HG02943 (cell line): ENCODE measurements at regions not wholly inside any gene's neighbourhood (a gene's known extent, or its start where the extent isn't known, plus 50 kb on each side); places are given as distances from the start of the nearest gene placed in this dataset.
"Not testable (repeated sequence)": the region's sequence is repeated elsewhere in the genome, so short reads cannot be mapped to it uniquely, and the experiment has no call there.

ENCODE experiments used
- ATAC-seq: cut with Tn5 transposase; IDR thresholded peaks from one replicate; pipeline ENCODE4 v1.9.1; 2021; ENCODE audit warnings: mild to moderate bottlenecking, low read depth, moderate library complexity; ENCODE audit not compliant: unreplicated experiment

DNA sequence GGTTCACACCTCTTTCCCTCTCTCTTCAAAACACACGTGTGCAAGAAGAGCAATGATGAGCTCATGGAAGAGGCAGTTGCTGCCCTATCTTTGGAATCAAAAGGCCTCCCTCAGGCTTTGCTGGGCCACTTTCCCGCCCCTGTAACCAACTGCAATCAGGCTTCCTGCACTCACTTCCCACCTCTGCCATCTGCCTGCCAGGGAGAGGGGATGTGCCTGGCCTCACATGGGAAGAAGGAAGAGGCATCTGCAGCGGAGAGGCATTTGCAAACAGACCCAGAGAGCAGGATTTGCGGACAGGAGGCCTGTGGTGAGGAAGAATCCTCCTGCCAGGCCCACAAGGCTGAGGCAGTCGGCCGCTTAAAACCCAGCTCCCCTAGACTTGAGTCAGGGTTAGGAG lies 175.6 kb upstream of the ATP10A start:
- ATAC-seq, result no peak

DNA sequence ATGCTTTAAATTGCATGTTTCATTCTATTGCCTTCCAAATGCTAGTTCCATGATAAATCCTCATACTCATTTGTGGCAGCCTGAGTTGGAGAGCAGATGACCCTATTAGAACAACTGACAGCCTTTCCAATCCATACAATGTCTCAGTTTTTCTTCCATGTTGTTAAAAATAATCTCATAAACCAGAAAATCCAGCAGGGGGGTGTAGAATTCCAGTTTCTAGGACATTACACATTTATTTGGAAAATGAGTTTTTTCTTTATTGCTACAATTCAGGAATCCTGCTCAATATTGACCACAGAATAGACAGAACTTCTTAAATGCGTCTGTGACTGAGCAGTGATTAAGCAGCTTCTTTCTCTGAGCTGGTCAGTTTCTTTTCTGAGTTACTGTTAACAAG lies 174.2 kb upstream of the ATP10A start:
- no peak for ATAC-seq

- ATAC-seq, result no peak
Measured at GRCh38 chr15:26033493-26033892, 170.4 kb upstream of the ATP10A start.

DNA sequence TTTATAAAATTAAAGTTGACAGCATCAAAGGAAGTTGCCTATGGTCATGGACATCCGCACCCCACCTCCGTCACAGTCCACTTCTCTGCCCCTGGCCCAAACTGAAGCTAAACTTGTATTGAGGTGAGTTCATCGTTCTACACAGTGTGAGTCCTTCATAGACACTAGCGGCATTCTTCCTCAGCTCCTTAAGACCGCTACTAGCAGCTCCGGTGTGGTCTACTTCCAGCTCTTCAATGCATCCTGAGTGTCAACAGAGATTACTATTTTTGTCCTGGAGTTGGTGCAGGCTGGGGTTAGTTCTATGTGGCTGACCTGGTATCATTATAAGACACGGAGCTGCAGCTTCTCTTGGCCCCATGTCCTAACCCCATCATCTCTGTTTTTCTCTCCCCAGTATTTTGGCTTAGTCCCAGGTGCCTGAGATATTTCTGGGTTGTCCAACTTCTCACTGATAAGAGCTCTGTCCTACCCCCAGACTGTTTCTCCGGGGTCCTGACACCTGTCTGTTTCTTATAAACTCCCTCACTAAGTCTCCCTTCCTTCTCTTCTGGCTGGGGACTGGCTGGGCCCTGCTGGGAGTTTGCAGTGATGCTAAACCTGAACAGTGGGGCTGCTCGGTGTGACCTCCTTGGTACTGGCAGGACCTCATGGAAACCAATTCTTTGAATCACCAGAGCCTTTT lies 169.2 kb upstream of the ATP10A start:
- no peak for ATAC-seq

DNA sequence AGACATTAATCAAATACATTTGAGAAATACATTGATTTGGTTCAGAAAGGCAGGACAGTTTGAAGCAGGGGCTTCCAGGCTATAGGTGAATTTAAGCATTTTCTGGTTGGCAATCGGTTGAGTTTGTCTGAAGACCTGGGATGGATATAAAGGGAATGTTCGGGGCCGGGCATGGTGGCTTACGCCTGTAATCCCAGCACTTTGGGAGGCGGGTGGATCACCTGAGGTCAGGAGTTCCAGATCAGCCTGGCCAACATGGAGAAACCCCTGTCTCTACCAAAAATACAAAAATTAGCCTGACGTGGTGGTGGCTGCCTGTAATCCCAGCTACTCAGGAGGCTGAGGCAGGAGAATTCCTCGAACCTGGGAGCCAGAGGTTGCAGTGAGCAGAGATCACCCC lies 166.5 kb upstream of the ATP10A start:
- ATAC-seq, result not testable (repeated sequence)

- no peak for ATAC-seq
Measured at GRCh38 chr15:26029146-26029545, 166.0 kb upstream of the ATP10A start.

- no peak for ATAC-seq
Measured at GRCh38 chr15:26028086-26028740, 165.1 kb upstream of the ATP10A start.

DNA sequence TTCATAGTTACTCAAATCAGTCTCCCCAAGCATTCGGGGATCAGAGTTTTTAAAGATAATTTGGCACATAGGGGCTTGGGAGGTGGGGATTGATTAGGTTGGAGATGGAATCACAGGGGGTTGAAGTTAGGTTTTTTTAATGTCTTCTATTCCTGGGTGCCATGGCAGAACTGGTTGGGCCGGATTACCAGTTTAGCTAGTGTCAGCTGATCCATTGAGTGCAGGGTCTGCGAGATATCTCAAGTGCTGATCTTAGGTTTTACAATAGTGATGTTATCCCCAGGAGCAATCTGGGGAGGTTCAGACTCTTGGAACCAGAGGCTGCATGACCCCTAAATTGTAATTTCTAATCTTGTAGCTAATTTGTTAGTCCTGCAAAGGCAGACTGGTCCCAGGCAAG lies 163.5 kb upstream of the ATP10A start:
- ATAC-seq, result not testable (repeated sequence)

DNA sequence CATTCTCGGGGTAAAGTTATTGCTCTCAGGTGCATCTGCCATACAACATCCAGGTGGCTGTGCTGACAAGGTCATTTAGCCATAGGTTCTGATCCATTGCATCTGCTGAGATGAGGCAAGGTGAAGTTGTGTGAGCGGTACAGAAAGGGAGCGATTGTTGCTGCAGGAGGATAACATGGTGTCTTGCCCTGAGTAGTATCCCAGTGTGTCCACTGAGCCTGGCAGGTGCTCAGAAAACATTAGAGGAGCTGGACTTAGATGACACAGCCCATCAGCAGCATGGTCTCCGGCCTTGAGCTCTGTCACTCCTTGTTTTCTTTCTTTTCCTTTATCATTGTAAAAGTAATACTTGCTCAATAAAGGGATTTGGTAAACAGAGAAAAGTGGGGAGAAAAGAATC lies 161.1 kb upstream of the ATP10A start:
- no peak for ATAC-seq

DNA sequence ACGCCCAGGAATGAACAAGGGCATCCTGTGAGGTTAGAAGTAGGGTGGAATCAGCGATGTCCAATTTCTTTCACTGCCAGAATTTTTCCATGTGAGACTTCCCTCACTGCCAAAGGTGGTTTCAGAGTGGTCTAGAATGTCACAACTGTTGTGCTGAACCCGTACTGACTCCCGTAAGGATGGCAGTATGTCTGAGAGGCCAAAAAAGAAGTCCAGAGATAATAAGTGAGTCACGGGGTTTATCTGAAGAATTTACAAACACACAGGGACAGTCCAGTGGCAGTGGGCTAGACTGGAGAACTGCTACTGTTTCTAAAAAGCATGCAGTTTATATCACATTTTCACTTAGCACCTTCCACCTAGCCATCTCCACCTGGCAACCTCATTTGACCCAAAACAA lies 160.6 kb upstream of the ATP10A start:
- ATAC-seq, result no peak

- ATAC-seq, result no peak
Measured at GRCh38 chr15:26023231-26023630, 160.1 kb upstream of the ATP10A start.

DNA sequence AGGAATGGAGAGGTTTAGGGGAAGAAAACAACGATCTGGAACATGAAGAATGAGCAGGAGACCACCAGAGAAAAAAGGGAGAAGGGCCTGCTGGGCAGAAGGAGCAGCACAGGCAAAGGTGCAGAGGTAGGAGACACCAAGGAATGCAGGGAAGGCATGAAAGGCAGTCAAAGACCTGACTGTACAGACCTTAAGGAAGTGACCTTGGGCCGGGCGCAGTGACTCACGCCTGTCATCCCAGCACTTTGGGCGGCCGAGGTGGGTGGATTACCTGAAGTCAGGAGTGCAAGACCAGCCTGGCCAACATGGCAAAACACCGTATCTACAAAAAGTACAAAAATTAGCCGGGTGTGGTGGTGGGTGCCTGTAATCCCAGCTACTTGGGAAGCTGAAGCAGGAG lies 157.7 kb upstream of the ATP10A start:
- no peak for ATAC-seq

DNA sequence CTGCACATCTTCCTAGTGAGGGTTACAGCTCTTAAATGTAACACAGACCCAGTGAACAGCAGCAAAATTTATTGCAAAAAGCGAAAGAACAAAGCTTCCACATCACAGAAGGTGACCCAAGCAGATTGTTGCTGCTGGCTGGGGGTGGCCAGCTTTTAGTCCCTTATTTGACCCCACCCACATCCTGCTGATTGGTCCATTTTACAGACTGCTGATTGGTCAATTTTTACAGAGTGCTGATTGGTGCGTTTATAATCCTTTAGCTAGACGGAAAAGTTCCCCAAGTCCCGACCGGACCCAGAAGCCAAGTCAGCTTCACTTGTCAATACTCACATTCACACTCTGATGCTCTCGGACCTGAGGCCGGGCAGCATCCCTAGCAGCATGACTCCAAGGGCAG lies 154.5 kb upstream of the ATP10A start:
- no peak for ATAC-seq

DNA sequence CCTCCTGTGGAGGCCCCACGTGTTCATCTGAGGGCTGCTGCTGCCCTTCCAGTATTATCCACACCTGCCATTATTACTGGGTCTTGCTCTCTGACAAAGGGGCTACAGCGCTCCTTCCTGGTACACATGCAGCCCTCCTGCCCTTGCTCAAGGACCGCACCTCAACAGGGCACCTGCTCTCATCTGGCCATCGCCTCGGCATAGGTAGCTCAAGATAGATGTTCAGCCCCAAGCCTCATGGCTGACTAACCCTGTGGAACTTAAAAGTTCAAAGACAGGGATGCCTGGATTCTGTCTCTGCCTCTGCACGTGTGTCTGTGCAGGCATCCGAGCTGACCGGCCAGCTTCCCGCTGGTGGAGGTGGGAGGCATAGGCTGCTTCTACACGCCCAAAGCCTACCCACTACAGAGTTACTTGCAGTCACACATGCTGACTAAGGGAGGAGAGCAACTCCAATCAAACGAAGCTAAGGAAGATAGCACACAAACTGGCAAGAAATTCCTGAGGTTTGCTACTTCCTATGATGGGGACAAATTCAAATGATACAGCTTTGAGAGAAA lies 152.5 kb upstream of the ATP10A start:
- ATAC-seq, result no peak

GRCh38 chr15:26013981-26014380 lies 150.9 kb upstream of the ATP10A start:
- ATAC-seq, result no peak

GRCh38 chr15:26011916-26012315 lies 148.8 kb upstream of the ATP10A start:
- no peak for ATAC-seq

- ATAC-seq, result no peak
Measured at GRCh38 chr15:26007151-26007550, 144.0 kb upstream of the ATP10A start.

DNA sequence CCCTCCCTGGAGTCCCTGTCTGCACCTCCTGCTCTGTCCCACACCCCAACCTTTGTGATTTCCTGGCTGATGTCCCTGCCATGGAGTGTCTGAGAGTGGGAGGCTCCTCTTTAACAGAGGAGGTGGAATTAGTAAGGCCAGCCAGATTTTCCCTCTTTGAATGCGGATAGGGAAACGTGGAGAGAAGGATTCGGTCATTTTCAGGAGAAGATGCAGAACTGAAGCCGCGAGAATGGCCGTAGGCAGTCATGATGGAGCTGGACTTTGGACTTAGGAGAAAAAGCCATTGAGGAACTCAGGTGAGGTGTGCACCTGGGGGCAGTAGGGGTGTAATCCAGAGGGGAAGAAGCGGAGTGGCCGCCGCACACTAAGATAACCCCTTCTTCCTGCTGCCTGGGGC lies 138.1 kb upstream of the ATP10A start:
- ATAC-seq, result no peak

- no peak for ATAC-seq
Measured at GRCh38 chr15:25993506-25993905, 130.4 kb upstream of the ATP10A start.

DNA sequence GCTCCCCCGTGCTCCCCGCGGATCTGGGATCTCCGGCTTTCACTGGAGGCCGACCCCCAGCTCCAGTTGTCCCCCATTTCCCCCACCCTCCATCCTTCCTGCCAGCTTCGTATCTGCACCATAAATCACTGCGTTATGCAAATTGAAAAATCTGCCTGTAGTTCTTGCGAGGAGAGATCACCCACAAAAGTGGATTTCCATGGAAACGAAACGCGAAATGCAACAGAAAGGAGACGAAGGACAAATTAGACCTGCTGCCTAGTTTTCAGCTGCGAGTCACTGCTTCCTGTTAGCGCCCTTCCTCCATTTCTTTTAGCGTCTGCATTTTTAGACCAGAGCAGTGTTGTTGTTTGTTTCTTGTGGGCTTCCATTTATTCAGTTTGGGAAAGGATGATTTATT lies 127.1 kb upstream of the ATP10A start:
- no peak for ATAC-seq

GRCh38 chr15:25989327-25989726 lies 126.2 kb upstream of the ATP10A start:
- ATAC-seq, result no peak

DNA sequence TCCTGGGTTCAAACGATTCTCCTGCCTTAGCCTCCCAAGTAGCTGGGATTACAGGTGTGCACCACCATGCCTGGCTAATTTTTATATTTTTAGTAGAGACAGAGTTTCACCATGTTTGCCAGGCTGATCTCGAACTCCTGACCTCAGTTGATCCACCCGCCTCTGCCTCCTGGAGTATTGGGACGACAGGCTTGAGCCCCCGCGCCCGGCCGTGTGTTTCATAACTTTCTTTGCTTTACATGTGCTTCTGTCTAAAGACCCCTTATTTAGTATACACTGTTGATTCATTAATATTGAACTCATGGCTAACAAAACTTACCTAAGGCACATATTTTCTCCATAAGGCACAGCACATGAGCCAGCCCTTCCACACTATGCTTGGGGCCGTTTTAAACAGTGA lies 125.6 kb upstream of the ATP10A start:
- ATAC-seq, result not testable (repeated sequence)
